GM19463 (cell line): ENCODE measurements at regions not wholly inside any gene's neighbourhood (a gene's known extent, or its start where the extent isn't known, plus 50 kb on each side); places are given as distances from the start of the nearest gene placed in this dataset.

Source experiments
- ATAC-seq: cut with Tn5 transposase; IDR thresholded peaks from one replicate; pipeline ENCODE4 v1.9.1; 2021; ENCODE audit warnings: mild to moderate bottlenecking, moderate library complexity; ENCODE audit not compliant: unreplicated experiment

DNA sequence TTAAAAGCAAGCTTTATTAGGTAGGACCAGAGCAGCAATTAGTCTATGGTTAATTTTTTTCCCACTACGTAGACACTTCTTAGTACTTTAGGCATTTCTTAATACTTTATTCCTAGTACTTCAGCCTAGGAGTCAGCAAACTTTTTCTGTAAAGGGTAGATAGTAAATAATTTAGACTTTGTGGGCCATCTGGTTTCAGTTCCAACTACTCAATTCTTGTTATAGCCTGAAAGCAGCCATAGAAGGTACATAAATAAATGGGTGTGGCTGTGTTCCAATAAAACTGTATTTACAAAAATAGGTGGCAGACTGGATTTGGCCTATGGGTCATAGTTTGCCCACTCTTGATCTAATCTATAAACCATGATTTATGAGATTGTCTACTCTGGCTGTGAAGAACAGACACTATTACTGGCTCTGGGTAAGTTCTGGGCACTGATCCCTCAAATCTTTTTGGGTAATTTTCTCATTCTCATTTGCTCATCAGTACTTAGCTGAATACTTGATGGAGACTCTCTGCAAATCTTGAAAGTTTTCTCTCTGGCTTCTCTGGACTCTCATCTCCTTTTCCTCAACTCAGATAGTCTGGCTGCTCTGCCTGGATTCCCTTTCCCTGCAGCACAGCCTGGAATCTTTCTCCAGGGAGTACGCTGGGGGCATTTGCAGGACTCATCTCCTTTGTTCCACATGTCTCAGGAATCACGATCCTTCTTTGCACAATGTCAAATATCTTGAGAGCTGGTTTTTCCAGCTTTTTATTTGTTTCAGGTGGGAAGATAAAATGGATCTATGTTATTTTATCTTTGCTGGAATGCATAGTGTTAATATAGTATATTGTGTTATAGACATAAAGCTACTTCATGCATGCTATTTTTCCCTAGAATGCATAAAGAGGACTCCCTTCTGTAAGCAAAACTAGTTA, 524.8 kb upstream of the TBL1XR1 start:
- ATAC-seq = no peak

DNA sequence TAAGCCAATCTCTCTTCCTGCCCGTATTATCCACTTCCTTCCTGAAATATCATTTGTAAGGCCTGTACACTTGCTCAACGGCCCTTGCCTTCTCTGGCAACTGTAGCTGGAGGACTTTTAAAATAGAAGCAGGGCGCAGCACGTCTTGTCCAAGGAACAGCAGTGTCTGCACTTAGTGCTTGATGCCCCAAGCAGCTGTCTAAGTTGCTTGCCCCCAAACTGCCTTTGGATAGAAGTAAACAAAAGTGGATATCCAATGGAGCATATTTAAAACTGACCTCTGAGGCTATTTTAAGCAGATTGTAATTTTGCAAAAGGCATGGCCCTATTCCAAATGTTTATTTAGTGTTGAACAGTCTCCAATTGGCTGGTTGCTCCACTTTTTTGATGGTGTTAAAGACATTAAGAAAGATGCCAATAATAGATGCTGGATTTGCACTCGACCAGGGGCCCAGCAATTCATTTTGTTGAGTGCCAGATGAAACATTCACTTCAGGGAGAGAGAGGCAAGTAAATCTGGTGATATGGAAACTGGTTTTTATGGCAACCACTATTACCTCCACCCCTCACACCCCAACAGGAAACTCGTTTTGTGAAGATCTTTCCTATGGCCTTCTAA, 526.8 kb upstream of the TBL1XR1 start:
- no peak for ATAC-seq

GRCh38 chr3:177725165-177725564, 527.9 kb upstream of the TBL1XR1 start:
- ATAC-seq = no peak

DNA sequence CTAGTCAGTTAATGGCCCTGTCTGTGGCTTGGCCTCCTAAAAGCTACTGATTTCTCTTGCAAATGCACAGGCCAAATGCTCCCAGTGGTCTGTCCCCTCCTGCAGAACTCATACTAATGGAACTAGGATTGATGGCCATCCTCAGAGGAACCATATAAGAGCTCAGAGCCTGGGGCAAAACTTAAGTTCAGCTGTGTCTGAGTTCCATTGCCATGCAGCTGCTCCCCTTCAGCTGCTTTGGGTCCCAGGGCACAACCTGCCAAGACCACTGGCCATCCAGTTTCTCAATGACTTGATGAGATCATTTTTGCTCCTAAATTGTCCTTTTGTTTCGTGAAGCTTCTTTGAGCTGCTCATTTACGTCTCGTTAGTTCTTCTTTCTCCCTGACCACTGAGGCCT, 529.5 kb upstream of the TBL1XR1 start:
- no peak for ATAC-seq

DNA sequence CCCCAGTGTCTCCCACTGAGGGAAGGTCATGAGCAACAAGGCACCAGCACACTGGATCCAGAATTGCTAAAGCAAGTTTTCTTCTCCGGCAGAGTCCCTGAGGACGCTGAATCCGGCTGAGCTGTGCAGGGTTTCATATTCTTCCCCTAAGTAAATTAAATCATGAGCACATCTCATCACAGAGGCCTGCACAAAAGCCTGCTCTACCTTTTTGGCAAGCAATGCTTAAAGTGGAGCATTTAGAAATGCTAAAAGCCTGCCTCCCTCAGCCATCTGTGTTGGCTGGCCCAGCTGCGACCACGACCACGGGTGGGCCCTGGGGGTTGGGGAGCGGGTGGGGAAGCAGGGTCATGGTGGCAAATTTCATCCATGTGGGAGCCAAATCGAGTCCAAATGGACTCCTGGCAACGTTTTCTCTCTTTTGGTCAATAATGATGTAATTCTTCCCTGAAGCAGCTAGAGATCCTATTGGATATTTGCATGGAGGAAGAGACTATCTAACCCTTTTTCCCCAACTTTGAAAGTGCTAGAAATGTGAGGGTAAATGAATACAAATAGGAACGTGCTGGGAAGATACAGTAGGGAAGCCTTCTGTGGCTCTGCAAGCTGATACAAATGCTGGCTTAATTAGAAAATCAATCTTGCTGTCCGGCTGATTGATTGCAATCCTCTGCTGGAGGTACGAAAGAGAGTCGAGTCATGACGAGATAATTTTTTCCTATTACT, 532.8 kb upstream of the TBL1XR1 start:
- no peak for ATAC-seq

- no peak for ATAC-seq
Observed at GRCh38 chr3:177730814-177731213, 533.5 kb upstream of the TBL1XR1 start.

DNA sequence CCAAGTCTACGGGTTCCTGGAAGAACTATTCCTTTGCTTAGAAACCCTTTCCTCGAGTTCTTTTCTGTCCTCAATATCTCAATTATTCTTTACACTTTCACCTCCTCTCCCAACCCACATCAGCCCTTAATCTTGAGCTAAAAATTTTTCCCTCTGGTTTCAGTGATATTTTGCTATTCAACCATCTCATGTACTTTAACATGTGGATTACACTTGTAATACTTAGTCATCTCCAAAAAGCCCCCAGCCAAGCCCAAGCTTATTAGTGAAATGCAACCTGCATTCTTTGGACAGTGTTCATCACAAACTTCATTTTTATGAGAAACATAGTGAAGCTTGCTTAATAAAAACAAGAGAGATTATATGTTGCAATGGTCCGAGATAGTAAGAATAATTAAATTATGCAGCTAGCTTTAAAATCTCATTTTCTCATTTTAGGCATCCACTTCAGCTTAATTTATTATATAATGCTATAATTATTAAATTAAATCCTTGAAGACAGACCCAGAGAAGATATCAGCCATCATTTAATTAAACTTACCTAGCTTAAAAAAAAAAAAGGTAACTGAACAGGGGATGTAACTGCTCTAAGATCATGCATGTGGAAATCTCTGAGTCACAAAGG, 534.5 kb upstream of the TBL1XR1 start:
- no peak for ATAC-seq

DNA sequence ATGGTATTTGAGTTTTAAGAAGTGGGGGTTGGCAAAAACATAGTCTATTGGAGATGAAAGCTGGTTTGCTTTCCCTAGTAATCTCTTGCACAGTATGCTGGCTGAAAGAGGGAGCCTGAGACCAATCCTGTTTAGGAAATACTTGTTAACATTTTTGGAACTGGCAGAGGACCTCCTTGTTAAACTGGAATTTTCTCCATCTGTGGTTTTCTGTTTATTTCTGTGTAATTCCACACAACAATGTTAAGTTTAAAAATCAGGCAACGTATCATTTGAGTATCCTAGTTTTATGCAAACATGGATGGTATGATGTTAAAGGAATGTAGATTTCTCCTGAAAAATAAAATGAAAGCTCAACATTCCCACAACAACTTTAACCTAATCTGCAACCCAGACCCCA, 536.0 kb upstream of the TBL1XR1 start:
- ATAC-seq = no peak

- ATAC-seq = no peak
Observed at GRCh38 chr3:177733936-177734335, 536.7 kb upstream of the TBL1XR1 start.

DNA sequence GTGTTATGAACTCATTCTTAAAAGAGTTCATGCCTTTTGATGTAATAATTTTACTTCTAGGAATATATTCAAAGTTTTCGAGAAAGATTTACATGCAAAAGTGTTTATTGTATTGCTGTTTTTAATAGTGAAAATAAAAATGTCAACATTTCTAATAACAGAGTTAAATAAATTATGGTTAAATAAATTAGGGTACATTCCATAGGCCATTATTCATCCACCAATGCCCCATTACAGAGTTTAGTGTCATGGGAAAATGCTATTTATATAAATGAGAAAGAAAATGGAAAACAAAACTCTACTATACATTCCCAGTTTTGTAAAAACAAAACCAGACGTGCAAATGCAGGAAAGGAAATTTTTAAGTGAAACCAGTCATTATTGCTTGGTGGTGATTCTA, 538.1 kb upstream of the TBL1XR1 start:
- ATAC-seq = no peak

DNA sequence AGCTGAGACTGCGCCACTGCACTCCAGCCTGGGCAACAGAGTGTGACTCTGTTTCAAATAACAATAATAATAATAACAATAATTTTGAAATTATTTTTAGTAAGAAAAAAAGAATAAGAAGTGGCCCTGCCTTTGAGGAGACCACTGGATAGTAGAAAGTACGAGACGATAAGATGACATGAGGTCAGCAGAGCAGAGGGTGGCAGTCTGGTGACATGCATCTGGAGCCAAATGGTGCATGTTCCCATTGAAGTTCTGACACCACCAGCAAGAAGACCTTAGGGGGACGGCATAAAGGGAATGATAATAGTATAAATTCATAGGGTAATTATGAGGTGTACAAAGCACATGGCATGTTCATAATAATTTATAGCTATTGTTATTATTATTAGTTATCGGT, 542.2 kb upstream of the TBL1XR1 start:
- no peak for ATAC-seq

- ATAC-seq = no peak
Observed at GRCh38 chr3:177740254-177740653, 543.0 kb upstream of the TBL1XR1 start.

DNA sequence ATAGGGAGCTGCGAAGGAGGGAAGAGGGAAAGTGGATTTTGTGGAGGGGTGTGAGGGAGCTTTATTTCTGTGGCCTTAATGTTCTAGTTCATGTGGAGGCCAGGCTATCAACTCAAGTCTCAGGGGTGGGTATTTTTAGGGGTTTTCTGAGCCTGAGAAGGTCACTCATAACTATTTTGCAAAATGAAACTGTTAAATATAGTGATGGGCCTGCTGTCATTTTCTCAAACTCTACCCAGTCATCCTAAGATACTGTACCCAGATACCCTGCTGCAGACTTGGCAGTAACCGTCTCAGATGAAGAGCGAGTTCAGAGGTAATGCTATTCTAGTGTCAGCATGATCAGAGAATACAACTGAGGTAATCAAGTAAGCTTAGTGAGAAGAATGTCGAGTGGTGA, 545.0 kb upstream of the TBL1XR1 start:
- peak; percentile 86 for ATAC-seq

DNA sequence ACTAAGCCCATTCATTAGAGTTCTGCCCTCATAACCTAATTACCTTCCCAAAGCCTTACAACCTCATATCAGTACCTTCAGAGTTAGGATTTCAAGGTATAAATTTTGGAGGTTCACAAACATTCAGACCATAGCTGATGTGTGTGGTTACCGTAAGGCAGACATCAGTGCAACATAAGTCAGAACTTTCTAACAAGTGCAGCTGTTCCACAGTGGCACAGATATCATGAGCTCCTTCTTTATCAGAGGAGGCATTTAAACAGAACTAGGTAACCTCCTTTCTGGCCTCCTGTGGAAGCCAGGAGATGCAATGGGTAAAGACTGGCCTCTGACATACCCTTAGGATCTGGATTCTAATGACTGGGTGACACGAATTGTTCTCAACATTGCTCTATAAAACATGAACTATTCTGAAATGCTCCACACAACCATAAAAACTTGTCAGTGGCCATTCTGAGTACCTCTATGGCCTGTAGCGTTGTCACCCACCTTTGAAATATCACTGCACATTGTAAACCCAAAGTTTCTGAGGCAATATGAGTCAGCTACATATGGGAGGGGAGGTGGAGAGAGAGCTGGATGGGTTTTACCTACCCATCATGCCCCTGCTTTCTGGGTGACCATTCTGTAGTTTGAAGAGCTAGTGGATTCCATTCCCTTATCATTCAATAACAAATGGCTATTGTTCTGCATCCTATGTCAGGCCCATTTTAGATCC, 546.0 kb upstream of the TBL1XR1 start:
- no peak for ATAC-seq

GRCh38 chr3:177744873-177745606, 547.8 kb upstream of the TBL1XR1 start:
- no peak for ATAC-seq

DNA sequence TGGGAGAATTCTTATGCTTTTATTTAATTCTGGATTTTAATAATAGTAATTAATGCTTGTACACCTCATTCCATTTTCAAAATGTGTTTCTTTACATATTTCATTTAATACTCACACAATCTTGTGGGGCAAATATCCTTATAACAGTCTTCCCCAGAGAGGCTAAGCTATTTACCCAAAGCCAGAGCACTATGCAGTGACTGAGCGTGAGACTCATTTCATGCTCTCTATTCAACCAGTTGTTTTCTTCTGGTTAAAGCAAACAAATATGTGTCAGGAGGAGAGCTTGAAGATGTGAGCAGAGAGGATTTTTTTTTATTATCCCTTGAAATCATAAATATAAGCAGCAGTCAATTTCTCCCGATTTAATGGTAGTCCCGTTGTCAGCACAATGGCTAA, 548.3 kb upstream of the TBL1XR1 start:
- ATAC-seq = no peak

DNA sequence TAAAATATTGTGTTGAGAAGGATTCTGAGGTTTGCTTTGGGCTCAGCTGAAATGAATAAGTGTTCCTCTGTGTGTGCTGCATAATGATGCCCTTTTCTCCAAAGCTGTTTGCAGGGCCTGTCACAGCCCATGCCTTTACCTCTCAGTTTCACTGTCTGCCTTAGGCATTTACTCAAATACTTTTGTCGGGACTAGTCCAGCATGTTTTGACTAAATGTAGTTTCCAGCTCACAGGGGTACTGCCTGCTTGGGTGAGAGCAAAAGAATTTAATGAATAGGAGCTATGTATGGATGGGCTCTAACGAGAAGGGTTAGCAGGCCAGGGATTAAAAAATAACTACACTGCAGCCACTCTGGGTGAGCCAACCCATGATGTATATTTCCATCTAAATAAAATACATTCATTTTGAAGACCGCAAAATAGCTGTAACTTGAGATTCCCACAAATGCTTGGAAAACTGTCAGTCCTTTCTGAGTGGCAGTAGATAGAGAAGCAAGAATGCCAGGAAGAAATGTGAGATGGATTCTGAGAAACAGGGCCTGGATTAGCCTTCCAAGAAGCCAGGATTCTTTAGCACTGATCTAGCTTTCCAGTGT, 549.2 kb upstream of the TBL1XR1 start:
- no peak for ATAC-seq

- no peak for ATAC-seq
Observed at GRCh38 chr3:177749836-177750235, 552.6 kb upstream of the TBL1XR1 start.

GRCh38 chr3:177750436-177750835, 553.2 kb upstream of the TBL1XR1 start:
- no peak for ATAC-seq

DNA sequence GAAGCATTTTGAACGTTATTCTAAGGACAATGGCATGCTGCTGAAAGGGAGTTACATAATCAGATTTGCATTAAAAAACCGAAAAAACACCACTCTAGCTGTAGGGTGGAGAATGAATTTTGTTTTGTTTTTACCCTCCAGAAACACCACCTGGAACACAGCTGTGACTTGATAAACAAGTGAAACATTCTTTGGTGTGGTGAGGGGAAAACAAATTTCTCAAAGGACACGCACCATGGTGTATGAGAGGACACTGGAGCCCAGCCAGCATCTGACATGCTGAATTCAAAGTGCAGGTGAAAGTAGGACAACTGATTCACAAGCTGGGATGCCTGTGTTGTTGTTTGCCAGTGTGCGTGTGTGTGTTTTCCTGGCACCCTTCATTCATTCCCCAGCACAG, 554.5 kb upstream of the TBL1XR1 start:
- peak; percentile 51 for ATAC-seq
